Mammary epithelial cell (primary cell): ENCODE measurements at regions not wholly inside any gene's neighbourhood (a gene's known extent, or its start where the extent isn't known, plus 50 kb on each side); places are given as distances from the start of the nearest gene placed in this dataset.

Experiments
- CTCF ChIP-seq, 2 donors: IDR thresholded peaks in 1 of 2; conservative IDR thresholded peaks in 1 of 2; 2 replicates each; pipeline ENCODE4 v1.5.1; 2011 to 2012; ENCODE audit warnings: inconsistent platforms in 2 of 2, low read length in 2 of 2, mild to moderate bottlenecking in 2 of 2, control low read depth in 1 of 2, low read depth in 1 of 2; ENCODE audit not compliant: insufficient read depth in 1 of 2; ENCODE audit errors: extremely low read depth in 1 of 2
- EZH2 ChIP-seq: IDR thresholded peaks from 2 replicates; pipeline ENCODE4 v1.6.1; 2012; ENCODE audit warnings: low read length, inconsistent platforms, borderline replicate concordance

GRCh38 chr22:25490896-25491295 lies 73.6 kb upstream of the GRK3 start:
- no peak for TF ChIP-seq CTCF (conservative IDR thresholded peaks at IDR 0.05 in 1 of 2, IDR thresholded peaks at IDR 0.05 in 1 of 2; ENCODE audit: extremely low read depth in 1 of 2, insufficient read depth in 1 of 2, low read depth in 1 of 2, low read length in 2 of 2)
- TF ChIP-seq EZH2 = no peak
